ENCODE measurements at regions not wholly inside any gene's neighbourhood (a gene's known extent, or its start where the extent isn't known, plus 50 kb on each side); places are given as distances from the start of the nearest gene placed in this dataset.

- TF ChIP-seq CTCF (IDR thresholded peaks at IDR 0.05; ENCODE audit: control insufficient read depth, insufficient read depth, low read depth, low read length, missing control alignments) = no peak
- peak; percentile 96 for DNase-seq (ENCODE audit: low read depth)
- no peak overlapping the region for H3K4me3 ChIP-seq (ENCODE audit: control insufficient read depth, low read depth, low read length)
These were observed 487.6 kb upstream of the CAMK1G start for GRCh38 chr1:209095627-209096595.

- TF ChIP-seq CTCF (IDR thresholded peaks at IDR 0.05; ENCODE audit: control insufficient read depth, insufficient read depth, low read depth, low read length, missing control alignments) = no peak
- no peak for DNase-seq (ENCODE audit: low read depth)
- H3K4me3 ChIP-seq (ENCODE audit: control insufficient read depth, low read depth, low read length) = no peak overlapping the region
These were observed 483.1 kb upstream of the CAMK1G start for GRCh38 chr1:209100460-209100859.

GRCh38 chr1:209101106-209101505 lies 482.4 kb upstream of the CAMK1G start:
- no peak for TF ChIP-seq CTCF (IDR thresholded peaks at IDR 0.05; ENCODE audit: control insufficient read depth, insufficient read depth, low read depth, low read length, missing control alignments)
- DNase-seq (ENCODE audit: low read depth) = no peak
- no peak overlapping the region for H3K4me3 ChIP-seq (ENCODE audit: control insufficient read depth, low read depth, low read length)

- no peak for DNase-seq (ENCODE audit: low read depth)
- TF ChIP-seq CTCF (IDR thresholded peaks at IDR 0.05; ENCODE audit: control insufficient read depth, insufficient read depth, low read depth, low read length, missing control alignments) = no peak
- H3K4me3 ChIP-seq (ENCODE audit: control insufficient read depth, low read depth, low read length) = no peak overlapping the region
These were observed 481.4 kb upstream of the CAMK1G start for GRCh38 chr1:209102120-209102519.

GRCh38 chr1:209102531-209102930 lies 481.0 kb upstream of the CAMK1G start:
- H3K4me3 ChIP-seq (ENCODE audit: control insufficient read depth, low read depth, low read length) = no peak overlapping the region
- no peak for DNase-seq (ENCODE audit: low read depth)
- no peak for TF ChIP-seq CTCF (IDR thresholded peaks at IDR 0.05; ENCODE audit: control insufficient read depth, insufficient read depth, low read depth, low read length, missing control alignments)

GRCh38 chr1:209103092-209103491 lies 480.4 kb upstream of the CAMK1G start:
- no peak overlapping the region for H3K4me3 ChIP-seq (ENCODE audit: control insufficient read depth, low read depth, low read length)
- TF ChIP-seq CTCF (IDR thresholded peaks at IDR 0.05; ENCODE audit: control insufficient read depth, insufficient read depth, low read depth, low read length, missing control alignments) = no peak
- DNase-seq (ENCODE audit: low read depth) = no peak

Data from AG09309 (cell line).